ENCODE measurements at regions not wholly inside any gene's neighbourhood (a gene's known extent, or its start where the extent isn't known, plus 50 kb on each side); places are given as distances from the start of the nearest gene placed in this dataset.

DNA sequence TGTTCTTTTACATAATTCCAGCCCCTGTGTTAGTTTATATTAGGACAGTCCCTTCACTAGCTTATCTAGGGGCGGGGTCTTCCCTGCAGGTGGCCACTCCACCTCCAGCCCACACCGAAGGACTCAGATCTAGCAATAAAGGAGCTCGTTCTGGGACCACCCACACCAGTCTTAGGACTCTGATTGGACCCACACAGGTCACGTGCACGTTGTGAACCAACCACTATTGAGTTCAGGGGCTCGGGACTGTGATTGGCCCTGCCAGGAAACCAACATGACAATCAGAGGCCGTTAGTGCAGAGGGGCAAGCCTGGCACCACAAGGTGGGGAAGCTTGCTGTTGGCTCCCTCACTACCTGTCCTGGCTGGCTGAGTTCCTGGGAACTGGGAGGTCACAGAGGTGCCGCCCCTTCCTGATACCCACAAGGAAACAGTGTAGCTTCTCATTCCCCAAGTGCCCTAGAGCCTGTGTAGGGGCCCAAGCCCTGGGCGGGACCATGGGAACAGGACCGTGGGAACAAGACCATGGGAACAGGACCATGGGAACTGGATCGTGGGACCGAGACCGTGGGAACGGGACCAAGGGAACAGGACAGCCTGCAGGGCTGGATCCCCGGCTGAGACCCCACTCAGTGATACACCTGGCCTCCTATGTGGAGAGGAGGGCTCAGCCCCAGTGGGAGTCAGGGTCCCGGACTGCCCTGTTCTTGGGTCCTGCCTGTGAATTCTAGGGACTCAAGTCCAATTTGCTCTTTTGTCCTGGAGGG lies 297.8 kb downstream of the ADGRD1 start:
- POLR2A ChIA-PET, result no interaction called here

DNA sequence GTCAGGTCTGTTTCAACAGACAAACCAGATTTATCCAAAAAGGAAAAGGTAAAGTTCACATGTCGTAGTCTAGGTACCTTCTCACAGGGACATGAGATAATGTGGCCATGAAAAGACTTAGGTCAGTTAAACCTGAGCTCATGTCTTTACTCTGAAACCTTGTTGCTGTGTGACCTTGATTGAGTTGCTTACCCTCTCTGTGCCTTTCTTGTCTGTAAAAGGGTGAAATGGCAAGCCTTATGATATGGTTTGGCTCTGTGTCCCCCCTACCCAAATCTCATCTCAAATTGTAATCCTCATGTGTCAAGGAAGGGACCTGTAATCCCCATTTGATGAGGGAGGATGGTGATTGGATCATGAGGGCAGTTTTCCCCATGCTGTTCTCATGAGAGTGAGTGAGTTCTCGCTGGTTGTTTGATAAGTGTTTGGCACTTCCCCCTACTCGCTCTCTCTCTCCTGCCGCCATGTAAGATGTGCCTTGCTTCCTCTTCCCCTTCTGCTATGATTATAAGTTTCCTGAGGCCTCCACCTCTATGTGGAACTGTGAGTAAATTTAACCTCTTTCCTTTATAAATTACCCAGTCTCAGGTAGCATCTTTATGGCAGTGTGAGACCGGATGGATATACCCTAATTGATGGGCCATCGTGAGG lies 299.8 kb downstream of the ADGRD1 start:
- no peak overlapping the region for H3K4me3 ChIP-seq (ENCODE audit: control insufficient read depth in 1 of 7, extremely low read depth in 1 of 7, insufficient read depth in 4 of 7, low read depth in 2 of 7, low read length in 6 of 7)
- H3K4me1 ChIP-seq (ENCODE audit: control extremely low read depth in 1 of 4, control insufficient read depth in 4 of 4, insufficient read depth in 4 of 4, low read length in 3 of 4), result no peaks in the 10 kb centered on the region
- peak in 1 of 3 donors; percentile 20 for DNase-seq
- ChIA-PET CTCF (interaction anchor here (1.1 kb wide), 1 partner anchor 12 kb away, joined by 3 read pairs; no protein-coding TSS in a partner anchor), POLR2A (no interaction called here)
- H3K27ac ChIP-seq (ENCODE audit: insufficient read depth in 1 of 2, low read depth in 1 of 2, low read length in 2 of 2, poor library complexity in 1 of 2, severe bottlenecking in 2 of 2), result no peak overlapping the region
- H3K9me3 ChIP-seq (ENCODE audit: control extremely low read depth in 1 of 5, control insufficient read depth in 4 of 5, insufficient read depth in 2 of 5, low read depth in 1 of 5, low read length in 4 of 5), result peaks cover 0 to 10% (median 0%) of the 10 kb centered on the region in 5 experiments
- H3K27me3 ChIP-seq (replicated peaks in 2 of 5; ENCODE audit: control insufficient read depth in 4 of 5, insufficient read depth in 5 of 5, low read length in 4 of 5), result peaks cover 0 to 2% (median 0%) of the 10 kb centered on the region in 5 experiments
- H3K36me3 ChIP-seq (ENCODE audit: control insufficient read depth in 4 of 4, insufficient read depth in 4 of 4, low read length in 3 of 4), result no peaks in the 10 kb centered on the region
- 100% methylated on average over 3 of the region's 6 CpGs for WGBS (ENCODE audit: insufficient coverage)

More for the DNA sequence above, 297.8 kb downstream of the ADGRD1 start:
- Histone ChIP-seq H3K4me3 (ENCODE audit: control insufficient read depth in 1 of 7, extremely low read depth in 1 of 7, insufficient read depth in 4 of 7, low read depth in 2 of 7, low read length in 6 of 7) (no peak overlapping the region), H3K4me1 (ENCODE audit: control extremely low read depth in 1 of 4, control insufficient read depth in 4 of 4, insufficient read depth in 4 of 4, low read length in 3 of 4) (no peaks in the 10 kb centered on the region), H3K27me3 (replicated peaks in 2 of 5; ENCODE audit: control insufficient read depth in 4 of 5, insufficient read depth in 5 of 5, low read length in 4 of 5) (peaks cover 0 to under 1% (median 0%) of the 10 kb centered on the region in 5 experiments), H3K9me3 (ENCODE audit: control extremely low read depth in 1 of 5, control insufficient read depth in 4 of 5, insufficient read depth in 2 of 5, low read depth in 1 of 5, low read length in 4 of 5) (peaks cover 0 to 10% (median 0%) of the 10 kb centered on the region in 5 experiments), H3K27ac (ENCODE audit: insufficient read depth in 1 of 2, low read depth in 1 of 2, low read length in 2 of 2, poor library complexity in 1 of 2, severe bottlenecking in 2 of 2) (no peak overlapping the region), H3K36me3 (ENCODE audit: control insufficient read depth in 4 of 4, insufficient read depth in 4 of 4, low read length in 3 of 4) (no peaks in the 10 kb centered on the region)
- no peak for DNase-seq
- 88% methylated on average over 16 of the region's 16 CpGs for WGBS (ENCODE audit: insufficient coverage)
- CTCF ChIA-PET, result no interaction called here

DNA sequence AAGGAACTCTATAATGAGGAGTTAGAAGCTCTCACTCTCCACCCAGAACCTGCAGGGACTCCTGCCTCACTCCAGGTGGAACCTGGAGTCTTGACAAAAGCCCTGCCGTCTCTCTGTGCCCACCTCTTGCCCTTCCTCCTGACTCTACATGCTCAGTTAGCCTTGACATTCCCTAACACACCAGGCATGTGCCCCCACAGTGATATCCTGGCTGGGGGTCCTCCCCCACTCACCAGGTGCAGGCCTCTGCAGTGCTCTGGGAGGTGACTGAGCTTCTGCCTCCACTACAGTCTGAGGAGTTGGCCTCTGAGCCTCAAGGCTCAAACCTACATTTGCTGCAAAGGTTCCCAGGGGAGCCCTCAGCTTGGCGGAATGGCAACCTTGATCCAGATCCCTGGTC lies 300.7 kb downstream of the ADGRD1 start:
- Histone ChIP-seq H3K36me3 (ENCODE audit: control insufficient read depth in 4 of 4, insufficient read depth in 4 of 4, low read length in 3 of 4) (no peaks in the 10 kb centered on the region), H3K4me3 (ENCODE audit: control insufficient read depth in 1 of 7, extremely low read depth in 1 of 7, insufficient read depth in 4 of 7, low read depth in 2 of 7, low read length in 6 of 7) (no peak overlapping the region), H3K27ac (ENCODE audit: insufficient read depth in 1 of 2, low read depth in 1 of 2, low read length in 2 of 2, poor library complexity in 1 of 2, severe bottlenecking in 2 of 2) (no peak overlapping the region), H3K27me3 (replicated peaks in 2 of 5; ENCODE audit: control insufficient read depth in 4 of 5, insufficient read depth in 5 of 5, low read length in 4 of 5) (peaks cover 0 to 2% (median 0%) of the 10 kb centered on the region in 5 experiments), H3K4me1 (ENCODE audit: control extremely low read depth in 1 of 4, control insufficient read depth in 4 of 4, insufficient read depth in 4 of 4, low read length in 3 of 4) (no peaks in the 10 kb centered on the region), H3K9me3 (ENCODE audit: control extremely low read depth in 1 of 5, control insufficient read depth in 4 of 5, insufficient read depth in 2 of 5, low read depth in 1 of 5, low read length in 4 of 5) (peaks cover 0 to 10% (median 0%) of the 10 kb centered on the region in 5 experiments)
- DNase-seq, result no peak
- CTCF ChIA-PET, result interaction anchor here (1.3 kb wide), 1 partner anchor 150 kb away, joined by 3 read pairs; no protein-coding TSS in a partner anchor
- WGBS (ENCODE audit: insufficient coverage), result 100% methylated on average over 2 of the region's 2 CpGs
- POLR2A ChIA-PET, result no interaction called here

DNA sequence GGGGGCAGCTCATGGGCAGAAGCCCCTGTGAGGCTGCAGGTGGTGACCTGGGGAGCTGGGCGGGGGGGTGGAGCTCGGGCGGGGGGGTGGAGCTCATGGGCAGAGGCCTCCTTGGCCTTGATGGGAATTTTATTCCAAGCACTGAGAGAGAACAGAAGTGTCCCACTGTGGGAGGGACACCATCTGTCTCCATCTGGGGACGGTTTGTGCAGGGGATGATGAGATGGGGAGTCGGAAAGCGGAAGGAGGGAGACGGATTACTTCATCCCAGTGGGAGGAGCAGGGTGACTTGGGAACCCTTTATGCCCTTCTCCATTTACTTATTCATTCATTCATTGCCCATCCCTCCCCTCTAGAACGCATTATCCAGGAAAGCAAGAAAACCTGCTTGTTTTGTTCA lies 304.7 kb downstream of the ADGRD1 start:
- H3K9me3 ChIP-seq (ENCODE audit: control extremely low read depth in 1 of 5, control insufficient read depth in 4 of 5, insufficient read depth in 2 of 5, low read depth in 1 of 5, low read length in 4 of 5), result peaks cover 0 to 8% (median 0%) of the 10 kb centered on the region in 5 experiments
- no peak for DNase-seq
- ChIA-PET CTCF (no interaction called here), POLR2A (no interaction called here)
- no peak overlapping the region for H3K27ac ChIP-seq (ENCODE audit: insufficient read depth in 1 of 2, low read depth in 1 of 2, low read length in 2 of 2, poor library complexity in 1 of 2, severe bottlenecking in 2 of 2)
- H3K27me3 ChIP-seq (replicated peaks in 2 of 5; ENCODE audit: control insufficient read depth in 4 of 5, insufficient read depth in 5 of 5, low read length in 4 of 5), result peaks cover 0 to 2% (median 0%) of the 10 kb centered on the region in 5 experiments
- no peaks in the 10 kb centered on the region for H3K36me3 ChIP-seq (ENCODE audit: control insufficient read depth in 4 of 4, insufficient read depth in 4 of 4, low read length in 3 of 4)
- 95% methylated on average over 4 of the region's 8 CpGs for WGBS (ENCODE audit: insufficient coverage)
- no peaks in the 10 kb centered on the region for H3K4me1 ChIP-seq (ENCODE audit: control extremely low read depth in 1 of 4, control insufficient read depth in 4 of 4, insufficient read depth in 4 of 4, low read length in 3 of 4)
- H3K4me3 ChIP-seq (ENCODE audit: control insufficient read depth in 1 of 7, extremely low read depth in 1 of 7, insufficient read depth in 4 of 7, low read depth in 2 of 7, low read length in 6 of 7), result no peak overlapping the region

DNA sequence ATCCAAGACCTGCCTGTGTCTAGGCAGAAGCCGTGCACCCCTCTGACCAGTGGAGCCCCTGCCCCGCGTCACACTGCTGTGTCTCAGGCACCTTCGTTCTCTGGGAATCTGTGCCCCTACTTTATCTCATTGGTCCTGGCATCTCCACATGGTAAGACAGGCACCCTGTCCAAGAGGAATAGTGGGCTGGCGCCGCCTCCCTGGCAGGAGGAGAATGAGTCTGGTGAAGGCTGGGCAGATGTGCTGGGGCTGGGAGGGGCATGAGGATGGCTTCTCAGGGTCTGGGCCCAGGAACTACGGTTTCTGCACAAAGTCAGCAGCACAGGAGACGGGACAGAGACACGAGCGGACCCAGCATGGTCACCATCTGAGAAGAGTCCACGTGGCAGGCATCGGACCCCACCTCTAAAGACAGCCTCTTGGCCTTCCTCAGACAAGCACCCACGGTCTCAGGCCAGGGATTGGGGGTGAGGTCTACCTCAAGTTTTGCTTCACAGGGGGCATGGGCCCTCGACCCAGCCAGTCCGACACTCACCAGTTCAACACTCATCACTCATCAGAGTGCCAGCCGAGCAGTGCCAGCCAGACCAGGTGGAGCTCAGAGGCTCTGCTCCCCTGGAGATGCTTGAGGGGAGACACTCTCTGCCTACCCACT lies 306.7 kb downstream of the ADGRD1 start:
- Histone ChIP-seq H3K9me3 (ENCODE audit: control extremely low read depth in 1 of 5, control insufficient read depth in 4 of 5, insufficient read depth in 2 of 5, low read depth in 1 of 5, low read length in 4 of 5) (peaks cover 0 to 1% (median 0%) of the 10 kb centered on the region in 5 experiments), H3K27ac (ENCODE audit: insufficient read depth in 1 of 2, low read depth in 1 of 2, low read length in 2 of 2, poor library complexity in 1 of 2, severe bottlenecking in 2 of 2) (no peak overlapping the region), H3K4me3 (ENCODE audit: control insufficient read depth in 1 of 7, extremely low read depth in 1 of 7, insufficient read depth in 4 of 7, low read depth in 2 of 7, low read length in 6 of 7) (no peak overlapping the region), H3K27me3 (replicated peaks in 2 of 5; ENCODE audit: control insufficient read depth in 4 of 5, insufficient read depth in 5 of 5, low read length in 4 of 5) (peaks cover 0 to 2% (median 0%) of the 10 kb centered on the region in 5 experiments), H3K4me1 (ENCODE audit: control extremely low read depth in 1 of 4, control insufficient read depth in 4 of 4, insufficient read depth in 4 of 4, low read length in 3 of 4) (no peaks in the 10 kb centered on the region), H3K36me3 (ENCODE audit: control insufficient read depth in 4 of 4, insufficient read depth in 4 of 4, low read length in 3 of 4) (no peaks in the 10 kb centered on the region)
- 81% methylated on average over 14 of the region's 16 CpGs for WGBS (ENCODE audit: insufficient coverage)
- ChIA-PET POLR2A (no interaction called here), CTCF (no interaction called here)
- no peak for DNase-seq

DNA sequence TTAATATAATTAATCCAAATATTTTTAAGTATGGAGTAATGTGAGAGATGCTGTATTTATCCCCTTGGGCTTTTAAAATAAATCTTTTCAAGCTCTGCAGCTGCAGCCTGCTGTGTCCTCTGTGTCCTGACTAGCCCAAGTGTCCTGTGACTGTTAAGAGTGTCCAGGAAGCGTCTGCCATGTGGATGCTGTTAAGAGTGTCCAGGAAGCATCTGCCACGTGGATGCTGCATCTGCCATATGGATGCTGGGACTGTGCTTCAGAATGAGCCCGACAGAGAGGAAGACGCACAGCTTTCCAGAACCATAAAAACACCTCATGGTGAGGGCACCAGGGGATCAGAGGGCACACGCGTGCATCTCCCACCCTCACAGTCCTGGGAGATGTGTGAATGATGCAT lies 307.2 kb downstream of the ADGRD1 start:
- Histone ChIP-seq H3K4me3 (ENCODE audit: control insufficient read depth in 1 of 7, extremely low read depth in 1 of 7, insufficient read depth in 4 of 7, low read depth in 2 of 7, low read length in 6 of 7) (no peak overlapping the region), H3K27me3 (replicated peaks in 2 of 5; ENCODE audit: control insufficient read depth in 4 of 5, insufficient read depth in 5 of 5, low read length in 4 of 5) (peaks cover 0 to 2% (median 0%) of the 10 kb centered on the region in 5 experiments), H3K36me3 (ENCODE audit: control insufficient read depth in 4 of 4, insufficient read depth in 4 of 4, low read length in 3 of 4) (no peaks in the 10 kb centered on the region), H3K9me3 (ENCODE audit: control extremely low read depth in 1 of 5, control insufficient read depth in 4 of 5, insufficient read depth in 2 of 5, low read depth in 1 of 5, low read length in 4 of 5) (peaks cover 0 to 1% (median 0%) of the 10 kb centered on the region in 5 experiments), H3K4me1 (ENCODE audit: control extremely low read depth in 1 of 4, control insufficient read depth in 4 of 4, insufficient read depth in 4 of 4, low read length in 3 of 4) (no peaks in the 10 kb centered on the region), H3K27ac (ENCODE audit: insufficient read depth in 1 of 2, low read depth in 1 of 2, low read length in 2 of 2, poor library complexity in 1 of 2, severe bottlenecking in 2 of 2) (no peak overlapping the region)
- POLR2A ChIA-PET, result no interaction called here
- CTCF ChIA-PET, result interaction anchor here (0.5 kb wide), 1 partner anchor 31 kb away, joined by 3 read pairs; no protein-coding TSS in a partner anchor
- no peak for DNase-seq
- 88% methylated on average over 6 of the region's 6 CpGs for WGBS (ENCODE audit: insufficient coverage)

DNA sequence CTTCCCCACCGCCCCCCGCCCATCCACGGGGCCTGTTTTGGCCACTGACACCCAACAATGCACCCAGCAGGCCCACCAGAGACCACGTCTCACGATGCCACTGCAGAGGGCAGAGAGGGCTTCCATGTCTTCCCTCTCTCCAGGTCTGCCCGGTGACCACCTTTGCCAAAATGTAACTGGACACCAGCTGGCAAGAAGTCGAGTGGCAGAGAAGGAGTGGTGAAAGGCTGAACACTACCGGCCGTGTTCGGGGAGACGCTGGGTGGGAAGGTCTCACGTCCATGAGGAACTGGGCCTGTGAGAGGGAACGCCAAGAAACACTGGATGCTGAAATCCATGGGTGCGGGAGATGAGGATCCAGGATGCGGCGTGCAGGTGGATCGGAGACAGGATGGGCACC lies 308.2 kb downstream of the ADGRD1 start:
- Histone ChIP-seq H3K4me1 (ENCODE audit: control extremely low read depth in 1 of 4, control insufficient read depth in 4 of 4, insufficient read depth in 4 of 4, low read length in 3 of 4) (no peaks in the 10 kb centered on the region), H3K27me3 (replicated peaks in 2 of 5; ENCODE audit: control insufficient read depth in 4 of 5, insufficient read depth in 5 of 5, low read length in 4 of 5) (no peaks in the 10 kb centered on the region), H3K4me3 (ENCODE audit: control insufficient read depth in 1 of 7, extremely low read depth in 1 of 7, insufficient read depth in 4 of 7, low read depth in 2 of 7, low read length in 6 of 7) (no peak overlapping the region), H3K9me3 (ENCODE audit: control extremely low read depth in 1 of 5, control insufficient read depth in 4 of 5, insufficient read depth in 2 of 5, low read depth in 1 of 5, low read length in 4 of 5) (no peaks in the 10 kb centered on the region), H3K27ac (ENCODE audit: insufficient read depth in 1 of 2, low read depth in 1 of 2, low read length in 2 of 2, poor library complexity in 1 of 2, severe bottlenecking in 2 of 2) (no peak overlapping the region), H3K36me3 (ENCODE audit: control insufficient read depth in 4 of 4, insufficient read depth in 4 of 4, low read length in 3 of 4) (no peaks in the 10 kb centered on the region)
- POLR2A ChIA-PET, result no interaction called here
- DNase-seq, result no peak
- WGBS (ENCODE audit: insufficient coverage), result 93% methylated on average over 17 of the region's 17 CpGs
- CTCF ChIA-PET, result no interaction called here
